ENCODE measurements at regions not wholly inside any gene's neighbourhood (a gene's known extent, or its start where the extent isn't known, plus 50 kb on each side); places are given as distances from the start of the nearest gene placed in this dataset.

DNA sequence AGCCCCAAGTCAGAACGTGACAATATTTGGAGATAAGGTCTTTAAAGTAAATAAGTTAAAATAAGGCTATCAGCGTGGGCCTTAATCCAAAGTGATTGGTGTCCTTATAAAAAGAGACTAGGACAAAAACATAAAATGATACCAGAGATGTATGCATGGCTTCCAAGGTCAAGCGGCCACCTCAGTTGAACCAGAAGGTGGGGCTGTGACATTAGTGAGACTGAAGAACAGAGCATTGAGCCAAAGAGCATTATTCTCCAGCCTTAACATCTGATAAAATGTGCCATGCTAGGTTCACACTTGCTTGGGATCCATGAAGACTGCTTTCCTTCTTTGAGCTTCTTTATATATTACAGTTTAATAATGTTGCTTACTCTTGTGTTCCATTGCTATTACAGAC lies 554.6 kb downstream of the PLA2G4A start:
- Histone ChIP-seq H3K4me3 (ENCODE audit: low read length) (no peak overlapping the region), H3K9me3 (replicated peaks; ENCODE audit: insufficient read depth, low read length) (no peaks in the 10 kb centered on the region), H3K36me3 (replicated peaks; ENCODE audit: insufficient read depth, low read length) (no peaks in the 10 kb centered on the region), H4K20me1 (ENCODE audit: insufficient read depth, low read length) (no peaks in the 10 kb centered on the region), H3K79me2 (ENCODE audit: low read length) (no peaks in the 10 kb centered on the region), H3K4me2 (ENCODE audit: low read depth, low read length) (no peak overlapping the region), H3K9ac (ENCODE audit: low read length) (no peak overlapping the region), H3K27ac (ENCODE audit: low read length) (no peak overlapping the region), H3K4me1 (ENCODE audit: low read length) (no peaks in the 10 kb centered on the region), H2AFZ (ENCODE audit: low read length) (no peak overlapping the region), H3K9me2 (replicated peaks; ENCODE audit: insufficient read depth, low read length) (no peaks in the 10 kb centered on the region), H3F3A (ENCODE audit: insufficient read depth, low read length) (no peaks in the 10 kb centered on the region), H3K27me3 (replicated peaks; ENCODE audit: insufficient read depth, low read length) (no peaks in the 10 kb centered on the region)
- TF ChIP-seq EZH2 (optimal IDR thresholded peaks at IDR 0.05; ENCODE audit: low read depth, low read length) (no peak), EZH2phosphoT487 (IDR thresholded peaks at IDR 0.05; ENCODE audit: low read length) (no peak)
- TF ChIP-seq, protein P1, sequence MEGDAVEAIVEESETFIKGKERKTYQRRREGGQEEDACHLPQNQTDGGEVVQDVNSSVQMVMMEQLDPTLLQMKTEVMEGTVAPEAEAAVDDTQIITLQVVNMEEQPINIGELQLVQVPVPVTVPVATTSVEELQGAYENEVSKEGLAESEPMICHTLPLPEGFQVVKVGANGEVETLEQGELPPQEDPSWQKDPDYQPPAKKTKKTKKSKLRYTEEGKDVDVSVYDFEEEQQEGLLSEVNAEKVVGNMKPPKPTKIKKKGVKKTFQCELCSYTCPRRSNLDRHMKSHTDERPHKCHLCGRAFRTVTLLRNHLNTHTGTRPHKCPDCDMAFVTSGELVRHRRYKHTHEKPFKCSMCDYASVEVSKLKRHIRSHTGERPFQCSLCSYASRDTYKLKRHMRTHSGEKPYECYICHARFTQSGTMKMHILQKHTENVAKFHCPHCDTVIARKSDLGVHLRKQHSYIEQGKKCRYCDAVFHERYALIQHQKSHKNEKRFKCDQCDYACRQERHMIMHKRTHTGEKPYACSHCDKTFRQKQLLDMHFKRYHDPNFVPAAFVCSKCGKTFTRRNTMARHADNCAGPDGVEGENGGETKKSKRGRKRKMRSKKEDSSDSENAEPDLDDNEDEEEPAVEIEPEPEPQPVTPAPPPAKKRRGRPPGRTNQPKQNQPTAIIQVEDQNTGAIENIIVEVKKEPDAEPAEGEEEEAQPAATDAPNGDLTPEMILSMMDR (IDR thresholded peaks at IDR 0.05; ENCODE audit: low read length) = peak; percentile 16; the same call in 1 of the 2 replicates
- no peak for DNase-seq

GRCh38 chr1:187384504-187384903 lies 555.8 kb downstream of the PLA2G4A start:
- Histone ChIP-seq H3K4me1 (ENCODE audit: low read length) (no peaks in the 10 kb centered on the region), H2AFZ (ENCODE audit: low read length) (no peak overlapping the region), H3K79me2 (ENCODE audit: low read length) (no peaks in the 10 kb centered on the region), H3K9ac (ENCODE audit: low read length) (no peak overlapping the region), H3K9me2 (replicated peaks; ENCODE audit: insufficient read depth, low read length) (no peaks in the 10 kb centered on the region), H3K27ac (ENCODE audit: low read length) (no peak overlapping the region), H3K4me3 (ENCODE audit: low read length) (no peak overlapping the region), H3K9me3 (replicated peaks; ENCODE audit: insufficient read depth, low read length) (no peaks in the 10 kb centered on the region), H3K27me3 (replicated peaks; ENCODE audit: insufficient read depth, low read length) (no peaks in the 10 kb centered on the region), H4K20me1 (ENCODE audit: insufficient read depth, low read length) (no peaks in the 10 kb centered on the region), H3F3A (ENCODE audit: insufficient read depth, low read length) (no peaks in the 10 kb centered on the region), H3K36me3 (replicated peaks; ENCODE audit: insufficient read depth, low read length) (no peaks in the 10 kb centered on the region), H3K4me2 (ENCODE audit: low read depth, low read length) (no peak overlapping the region)
- TF ChIP-seq EZH2phosphoT487 (IDR thresholded peaks at IDR 0.05; ENCODE audit: low read length) (no peak), EZH2 (optimal IDR thresholded peaks at IDR 0.05; ENCODE audit: low read depth, low read length) (no peak)
- TF ChIP-seq, protein P1 (IDR thresholded peaks at IDR 0.05; ENCODE audit: low read length) = no peak
- no peak for DNase-seq

DNA sequence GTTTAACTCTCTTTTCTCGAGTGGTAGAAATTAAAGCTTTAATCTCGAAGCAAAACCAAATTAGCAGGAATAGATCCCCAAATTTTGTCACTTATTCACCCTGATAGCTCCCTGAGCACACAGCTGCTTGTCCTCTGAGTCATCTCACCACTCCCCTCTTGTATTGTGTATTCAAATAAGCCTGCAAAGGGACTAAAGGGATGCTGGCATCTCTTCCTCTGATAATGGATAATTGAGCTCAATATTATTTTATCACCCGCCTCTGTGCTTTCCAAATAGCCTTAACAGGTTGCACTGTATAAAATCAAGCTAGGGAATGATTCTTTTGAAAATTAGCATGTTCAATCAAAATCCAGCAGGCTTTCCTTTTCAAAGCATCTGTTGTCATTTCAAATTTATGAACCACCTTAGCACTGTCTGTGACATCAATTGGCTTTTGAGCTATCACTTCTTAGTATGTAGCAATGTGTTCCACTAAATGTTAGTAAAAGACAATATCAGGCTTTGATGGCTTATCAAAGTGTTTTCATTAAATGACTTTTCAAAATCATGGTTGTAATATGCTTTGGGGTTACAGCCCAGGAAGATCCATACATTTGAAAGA lies 561.6 kb downstream of the PLA2G4A start:
- Histone ChIP-seq H3K27me3 (replicated peaks; ENCODE audit: insufficient read depth, low read length) (no peaks in the 10 kb centered on the region), H3K4me1 (ENCODE audit: low read length) (no peaks in the 10 kb centered on the region), H3K36me3 (replicated peaks; ENCODE audit: insufficient read depth, low read length) (no peaks in the 10 kb centered on the region), H3K9ac (ENCODE audit: low read length) (no peak overlapping the region), H3K79me2 (ENCODE audit: low read length) (no peaks in the 10 kb centered on the region), H4K20me1 (ENCODE audit: insufficient read depth, low read length) (no peaks in the 10 kb centered on the region), H3F3A (ENCODE audit: insufficient read depth, low read length) (no peaks in the 10 kb centered on the region), H3K9me3 (replicated peaks; ENCODE audit: insufficient read depth, low read length) (no peaks in the 10 kb centered on the region), H3K27ac (ENCODE audit: low read length) (no peak overlapping the region), H3K4me2 (ENCODE audit: low read depth, low read length) (no peak overlapping the region), H2AFZ (ENCODE audit: low read length) (no peak overlapping the region), H3K4me3 (ENCODE audit: low read length) (no peak overlapping the region), H3K9me2 (replicated peaks; ENCODE audit: insufficient read depth, low read length) (no peaks in the 10 kb centered on the region)
- DNase-seq = no peak
- no peak for TF ChIP-seq EZH2 (optimal IDR thresholded peaks at IDR 0.05; ENCODE audit: low read depth, low read length)
- TF ChIP-seq, protein P1 (IDR thresholded peaks at IDR 0.05; ENCODE audit: low read length) = no peak
- TF ChIP-seq EZH2phosphoT487 (IDR thresholded peaks at IDR 0.05; ENCODE audit: low read length) = no peak

Measured in MM.1S (cell line).